Vagina (tissue), 2 donors: ENCODE measurements at regions not wholly inside any gene's neighbourhood (a gene's known extent, or its start where the extent isn't known, plus 50 kb on each side); places are given as distances from the start of the nearest gene placed in this dataset.

Source experiments
- DNase-seq, 2 donors: peaks; one replicate each; pipeline ENCODE4 v3.0.0-alpha.2; 2017; ENCODE audit errors: extremely low spot score in 2 of 2
- H3K27ac ChIP-seq: fragments of 200-600 bp; sonication (generic); one replicate; pipeline ENCODE4 v1.5.1; 2019
- H3K27me3 ChIP-seq: fragments of 200-600 bp; sonication (generic); one replicate; pipeline ENCODE4 v1.5.1; 2019
- H3K36me3 ChIP-seq, 2 donors: fragments of 200-600 bp; sonication (generic); one replicate each; pipeline ENCODE4 v1.5.1; 2017 to 2019
- H3K4me1 ChIP-seq: fragments of 200-600 bp; sonication (generic); one replicate; pipeline ENCODE4 v1.5.1; 2019
- H3K4me3 ChIP-seq, 2 donors: fragments of 200-600 bp; sonication (generic); 1 replicate in 1 of 2; 2 replicates in 1 of 2; pipeline ENCODE4 v1.5.1; 2016 to 2019
- H3K9me3 ChIP-seq: fragments of 200-600 bp; sonication (generic); one replicate; pipeline ENCODE4 v1.5.1; 2019
- POLR2A ChIP-seq, 2 donors: fragments of 450-650 bp; IDR thresholded peaks; one replicate each; pipeline ENCODE4 v1.6.1; 2017; ENCODE audit warnings: antibody characterized with exemption in 2 of 2, mild to moderate bottlenecking in 2 of 2, moderate library complexity in 2 of 2
- POLR2AphosphoS5 ChIP-seq, 2 donors: sonication (generic); formaldehyde crosslinking; IDR thresholded peaks; one replicate each; pipeline ENCODE4 v1.9.0; 2017; ENCODE audit warnings: antibody characterized with exemption in 2 of 2, mild to moderate bottlenecking in 2 of 2, low read depth in 1 of 2; ENCODE audit not compliant: insufficient read depth in 1 of 2
- intact Hi-C: fragments of 100-400 bp; cut with DNase I; formaldehyde crosslinking; loops from one replicate; pipeline ENCODE4 v1.15.1; 2023
- TF ChIP-seq, protein P1 (sequence below), 3 experiments: fragments of 450-650 bp in 2 of 3; fragments of 200-600 bp in 1 of 3; sonication (generic) in 1 of 3; IDR thresholded peaks; one replicate each; pipeline ENCODE4 v1.5.1; 2017 to 2019; ENCODE audit warnings: antibody characterized with exemption in 3 of 3, mild to moderate bottlenecking in 2 of 3, moderate library complexity in 2 of 3

DNA sequence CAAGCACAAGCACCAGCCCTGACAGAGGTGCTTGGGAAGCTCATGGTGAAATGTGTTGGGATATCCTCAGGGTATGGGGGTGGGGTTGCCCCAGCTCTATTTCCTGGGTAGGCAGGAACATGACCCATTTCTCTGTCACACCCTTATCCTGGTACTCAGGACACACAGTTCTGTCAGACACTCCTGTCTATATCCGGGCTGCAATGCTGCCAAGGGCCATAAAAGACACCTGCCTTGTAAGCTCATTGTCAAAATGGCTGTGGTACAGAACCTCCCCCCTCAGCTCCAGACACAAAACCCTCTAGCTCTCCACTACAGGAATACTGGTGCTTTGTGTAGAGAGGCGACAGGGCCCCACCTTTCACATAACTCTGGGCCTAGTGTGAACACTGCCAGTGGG is 636.7 kb downstream of the PLA2G4A start:
- Histone ChIP-seq H3K36me3 (no peaks in the 10 kb centered on the region), H3K4me1 (no peaks in the 10 kb centered on the region), H3K27me3 (no peaks in the 10 kb centered on the region), H3K9me3 (no peaks in the 10 kb centered on the region), H3K27ac (no peak overlapping the region), H3K4me3 (no peak overlapping the region)
- no peak for DNase-seq
- TF ChIP-seq, protein P1, sequence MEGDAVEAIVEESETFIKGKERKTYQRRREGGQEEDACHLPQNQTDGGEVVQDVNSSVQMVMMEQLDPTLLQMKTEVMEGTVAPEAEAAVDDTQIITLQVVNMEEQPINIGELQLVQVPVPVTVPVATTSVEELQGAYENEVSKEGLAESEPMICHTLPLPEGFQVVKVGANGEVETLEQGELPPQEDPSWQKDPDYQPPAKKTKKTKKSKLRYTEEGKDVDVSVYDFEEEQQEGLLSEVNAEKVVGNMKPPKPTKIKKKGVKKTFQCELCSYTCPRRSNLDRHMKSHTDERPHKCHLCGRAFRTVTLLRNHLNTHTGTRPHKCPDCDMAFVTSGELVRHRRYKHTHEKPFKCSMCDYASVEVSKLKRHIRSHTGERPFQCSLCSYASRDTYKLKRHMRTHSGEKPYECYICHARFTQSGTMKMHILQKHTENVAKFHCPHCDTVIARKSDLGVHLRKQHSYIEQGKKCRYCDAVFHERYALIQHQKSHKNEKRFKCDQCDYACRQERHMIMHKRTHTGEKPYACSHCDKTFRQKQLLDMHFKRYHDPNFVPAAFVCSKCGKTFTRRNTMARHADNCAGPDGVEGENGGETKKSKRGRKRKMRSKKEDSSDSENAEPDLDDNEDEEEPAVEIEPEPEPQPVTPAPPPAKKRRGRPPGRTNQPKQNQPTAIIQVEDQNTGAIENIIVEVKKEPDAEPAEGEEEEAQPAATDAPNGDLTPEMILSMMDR (IDR thresholded peaks at IDR 0.05), result no peak
- TF ChIP-seq POLR2AphosphoS5 (IDR thresholded peaks at IDR 0.05; ENCODE audit: insufficient read depth in 1 of 2, low read depth in 1 of 2) (no peak), POLR2A (IDR thresholded peaks at IDR 0.05) (no peak)
- intact Hi-C loops, result no loop called here

- no peak for DNase-seq
Observed at GRCh38 chr1:187469836-187470235, 641.1 kb downstream of the PLA2G4A start.

DNA sequence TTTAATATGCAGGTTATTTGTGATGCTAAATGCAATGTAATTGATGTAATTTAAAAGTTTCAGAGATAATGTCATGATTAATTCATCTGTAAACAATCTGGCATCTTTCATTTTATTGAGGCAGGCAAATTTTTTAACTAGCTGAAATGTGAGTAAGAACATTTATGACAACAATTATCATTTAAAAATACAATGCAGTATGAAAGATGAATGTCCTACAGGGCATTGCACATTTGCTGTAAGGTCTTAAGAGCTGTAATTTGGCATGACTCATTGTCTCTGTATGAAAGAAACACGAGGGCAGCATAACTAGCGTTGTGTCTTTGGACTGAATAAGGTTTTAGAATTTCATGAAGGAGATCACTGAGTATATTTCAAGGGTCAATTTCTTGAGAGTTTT is 642.8 kb downstream of the PLA2G4A start:
- TF ChIP-seq, protein P1 (IDR thresholded peaks at IDR 0.05), result no peak
- TF ChIP-seq POLR2AphosphoS5 (IDR thresholded peaks at IDR 0.05; ENCODE audit: insufficient read depth in 1 of 2, low read depth in 1 of 2) (no peak), POLR2A (IDR thresholded peaks at IDR 0.05) (no peak)
- no peak for DNase-seq
- intact Hi-C loops, result no loop called here

More at GRCh38 chr1:187469836-187470235, 641.1 kb downstream of the PLA2G4A start:
- intact Hi-C loops, result no loop called here
- TF ChIP-seq POLR2A (IDR thresholded peaks at IDR 0.05) (no peak), POLR2AphosphoS5 (IDR thresholded peaks at IDR 0.05; ENCODE audit: insufficient read depth in 1 of 2, low read depth in 1 of 2) (no peak)
- TF ChIP-seq, protein P1 (IDR thresholded peaks at IDR 0.05), result no peak
- Histone ChIP-seq H3K27ac (no peak overlapping the region), H3K27me3 (no peaks in the 10 kb centered on the region), H3K36me3 (no peaks in the 10 kb centered on the region), H3K9me3 (no peaks in the 10 kb centered on the region), H3K4me1 (no peaks in the 10 kb centered on the region), H3K4me3 (no peak overlapping the region)

GRCh38 chr1:187474336-187474735 is 645.6 kb downstream of the PLA2G4A start:
- Histone ChIP-seq H3K4me3 (no peak overlapping the region), H3K36me3 (no peaks in the 10 kb centered on the region), H3K4me1 (no peaks in the 10 kb centered on the region), H3K27me3 (no peaks in the 10 kb centered on the region), H3K9me3 (no peaks in the 10 kb centered on the region), H3K27ac (no peak overlapping the region)
- TF ChIP-seq POLR2A (IDR thresholded peaks at IDR 0.05) (no peak), POLR2AphosphoS5 (IDR thresholded peaks at IDR 0.05; ENCODE audit: insufficient read depth in 1 of 2, low read depth in 1 of 2) (no peak)
- TF ChIP-seq, protein P1 (IDR thresholded peaks at IDR 0.05), result no peak
- intact Hi-C loops, result no loop called here
- no peak for DNase-seq

More for the DNA sequence above, 642.8 kb downstream of the PLA2G4A start:
- Histone ChIP-seq H3K27ac (no peak overlapping the region), H3K4me3 (no peak overlapping the region), H3K9me3 (no peaks in the 10 kb centered on the region), H3K27me3 (no peaks in the 10 kb centered on the region), H3K36me3 (no peaks in the 10 kb centered on the region), H3K4me1 (no peaks in the 10 kb centered on the region)

GRCh38 chr1:187476671-187477070 is 647.9 kb downstream of the PLA2G4A start:
- TF ChIP-seq POLR2AphosphoS5 (IDR thresholded peaks at IDR 0.05; ENCODE audit: insufficient read depth in 1 of 2, low read depth in 1 of 2) (no peak), POLR2A (IDR thresholded peaks at IDR 0.05) (no peak)
- TF ChIP-seq, protein P1 (IDR thresholded peaks at IDR 0.05), result no peak
- no peaks in the 10 kb centered on the region for H3K36me3 ChIP-seq
- no peak overlapping the region for H3K27ac ChIP-seq
- H3K9me3 ChIP-seq, result no peaks in the 10 kb centered on the region
- no peaks in the 10 kb centered on the region for H3K4me1 ChIP-seq
- intact Hi-C loops, result no loop called here
- H3K27me3 ChIP-seq, result no peaks in the 10 kb centered on the region
- no peak for DNase-seq
- H3K4me3 ChIP-seq, result no peak overlapping the region
